GM12892 (cell line): ENCODE measurements at regions not wholly inside any gene's neighbourhood (a gene's known extent, or its start where the extent isn't known, plus 50 kb on each side); places are given as distances from the start of the nearest gene placed in this dataset.

Source experiments
- POLR2A ChIP-seq: IDR thresholded peaks from 2 replicates; pipeline ENCODE4 v1.6.1; 2011; ENCODE audit warnings: low read depth, low read length, control low read depth
- POLR2AphosphoS5 ChIP-seq: IDR thresholded peaks from 2 replicates; pipeline ENCODE4 v1.6.1; 2011; ENCODE audit warnings: low read depth, low read length, control low read depth
- TAF1 ChIP-seq: IDR thresholded peaks from 2 replicates; pipeline ENCODE4 v1.6.1; 2011; ENCODE audit warnings: low read depth, mild to moderate bottlenecking, control low read depth, low read length, borderline replicate concordance

- TF ChIP-seq POLR2AphosphoS5, result no peak
- TF ChIP-seq TAF1, result no peak
- TF ChIP-seq POLR2A, result no peak
Observed at GRCh38 chr11:94678236-94678635, 89.9 kb upstream of the AMOTL1 start.
